ENCODE measurements at regions not wholly inside any gene's neighbourhood (a gene's known extent, or its start where the extent isn't known, plus 50 kb on each side); places are given as distances from the start of the nearest gene placed in this dataset.
"Not testable (repeated sequence)": the region's sequence is repeated elsewhere in the genome, so short reads cannot be mapped to it uniquely, and the experiment has no call there.

- intact Hi-C loops (cut with DNase I): no loop called here
- no peak for DNase-seq
Measured at GRCh38 chr2:105489168-105489878, 90.5 kb upstream of the FHL2 start.

GRCh38 chr2:105488285-105488684 lies 89.4 kb upstream of the FHL2 start:
- intact Hi-C loops (cut with DNase I): no loop called here
- DNase-seq: no peak

- intact Hi-C loops (cut with DNase I): no loop called here
- no peak for DNase-seq
Measured at GRCh38 chr2:105487142-105488069, 88.6 kb upstream of the FHL2 start.

- intact Hi-C loops (cut with DNase I): no loop called here
- DNase-seq: no peak
Measured at GRCh38 chr2:105486762-105487141, 87.9 kb upstream of the FHL2 start.

GRCh38 chr2:105478670-105479069 lies 79.8 kb upstream of the FHL2 start:
- intact Hi-C loops (cut with DNase I): no loop called here
- DNase-seq: no peak

- peak in 1 of 42 donors; percentile 9 for DNase-seq
- intact Hi-C loops (cut with DNase I): not testable (repeated sequence)
Measured at GRCh38 chr2:105477050-105477620, 78.3 kb upstream of the FHL2 start.

GRCh38 chr2:105473011-105473410 lies 74.2 kb upstream of the FHL2 start:
- no peak for DNase-seq
- intact Hi-C loops (cut with DNase I): no loop called here

GRCh38 chr2:105470979-105471378 lies 72.1 kb upstream of the FHL2 start:
- intact Hi-C loops (cut with DNase I): no loop called here
- DNase-seq: no peak

GRCh38 chr2:105469781-105470180 lies 70.9 kb upstream of the FHL2 start:
- intact Hi-C loops (cut with DNase I): no loop called here
- no peak for DNase-seq

- DNase-seq: no peak
- intact Hi-C loops (cut with DNase I): no loop called here
Measured at GRCh38 chr2:105468582-105469042, 69.8 kb upstream of the FHL2 start.

GRCh38 chr2:105464325-105464724 lies 65.5 kb upstream of the FHL2 start:
- intact Hi-C loops (cut with DNase I): no loop called here
- no peak for DNase-seq

GRCh38 chr2:105460048-105460732 lies 61.3 kb upstream of the FHL2 start:
- DNase-seq: no peak
- intact Hi-C loops (cut with DNase I): no loop called here

GRCh38 chr2:105458076-105458475 lies 59.2 kb upstream of the FHL2 start:
- intact Hi-C loops (cut with DNase I): no loop called here
- DNase-seq: no peak

GRCh38 chr2:105455488-105456003 lies 56.7 kb upstream of the FHL2 start:
- intact Hi-C loops (cut with DNase I): no loop called here
- DNase-seq: no peak

GRCh38 chr2:105454801-105455485 lies 56.1 kb upstream of the FHL2 start:
- peak in 2 of 42 donors; percentile 26 to 39 for DNase-seq
- intact Hi-C loops (cut with DNase I): no loop called here

GRCh38 chr2:105451571-105452166 lies 52.8 kb upstream of the FHL2 start:
- DNase-seq: no peak
- intact Hi-C loops (cut with DNase I): no loop called here

- no peak for DNase-seq
- intact Hi-C loops (cut with DNase I): no loop called here
Measured at GRCh38 chr2:105450471-105450870, 51.6 kb upstream of the FHL2 start.

GRCh38 chr2:105449076-105449475 lies 50.2 kb upstream of the FHL2 start:
- no peak for DNase-seq
- intact Hi-C loops (cut with DNase I): no loop called here
